NCI-H2171 (cell line): ENCODE measurements at regions not wholly inside any gene's neighbourhood (a gene's known extent, or its start where the extent isn't known, plus 50 kb on each side); places are given as distances from the start of the nearest gene placed in this dataset.

Experiments used
- DNase-seq: peaks from one replicate; lab custom pipeline; 2025; lab: John Stamatoyannopoulos, UW

DNA sequence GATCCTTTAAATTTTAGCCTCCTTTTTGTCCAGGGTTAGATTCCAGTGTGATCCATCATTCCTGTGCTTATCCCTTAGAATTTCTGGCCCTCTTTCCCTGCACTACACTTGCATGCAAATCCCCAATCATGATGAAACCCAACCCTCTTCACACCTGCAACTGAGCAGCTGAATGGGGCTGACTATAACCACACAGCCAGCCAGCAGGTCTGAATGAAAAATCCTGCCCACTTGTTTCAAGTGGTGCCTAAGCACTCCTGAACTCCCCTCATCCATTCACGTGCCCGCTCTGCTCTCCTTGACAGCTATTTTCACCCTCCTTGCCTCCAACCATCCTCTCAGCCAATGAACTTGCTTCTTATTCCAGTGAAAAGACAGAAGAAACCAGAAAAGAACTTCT, 80.5 kb upstream of the AFF3 start:
- no peak for DNase-seq

DNA sequence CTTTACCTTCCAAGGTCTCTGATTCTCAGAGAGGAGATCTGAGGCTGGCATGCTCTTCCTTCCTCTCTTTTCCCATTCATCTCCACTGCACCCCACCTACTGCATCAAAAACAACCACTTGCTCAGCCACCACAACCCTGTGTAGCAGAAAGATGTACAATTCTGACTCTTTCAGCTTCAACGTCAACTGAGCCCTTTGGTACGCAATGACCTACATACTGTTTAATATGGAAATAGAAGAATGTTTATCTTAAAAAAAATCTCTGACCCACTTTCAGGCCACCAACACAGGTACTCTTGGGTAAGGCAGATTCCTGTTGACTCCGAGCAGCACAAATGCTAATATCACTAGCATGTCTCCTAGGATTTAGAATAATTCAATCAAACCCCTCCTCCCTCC, 76.2 kb upstream of the AFF3 start:
- no peak for DNase-seq

GRCh38 chr2:100217323-100217722, 74.9 kb upstream of the AFF3 start:
- DNase-seq, result no peak

- no peak for DNase-seq
Measured at GRCh38 chr2:100216015-100216414, 73.6 kb upstream of the AFF3 start.

GRCh38 chr2:100215371-100215770, 73.0 kb upstream of the AFF3 start:
- DNase-seq, result no peak

- no peak for DNase-seq
Measured at GRCh38 chr2:100214265-100214971, 72.0 kb upstream of the AFF3 start.

GRCh38 chr2:100213595-100213994, 71.2 kb upstream of the AFF3 start:
- no peak for DNase-seq

GRCh38 chr2:100212850-100213249, 70.5 kb upstream of the AFF3 start:
- no peak for DNase-seq

GRCh38 chr2:100211521-100211920, 69.1 kb upstream of the AFF3 start:
- DNase-seq, result no peak

GRCh38 chr2:100208141-100208770, 65.9 kb upstream of the AFF3 start:
- DNase-seq, result no peak

GRCh38 chr2:100207411-100207885, 65.1 kb upstream of the AFF3 start:
- DNase-seq, result no peak

DNA sequence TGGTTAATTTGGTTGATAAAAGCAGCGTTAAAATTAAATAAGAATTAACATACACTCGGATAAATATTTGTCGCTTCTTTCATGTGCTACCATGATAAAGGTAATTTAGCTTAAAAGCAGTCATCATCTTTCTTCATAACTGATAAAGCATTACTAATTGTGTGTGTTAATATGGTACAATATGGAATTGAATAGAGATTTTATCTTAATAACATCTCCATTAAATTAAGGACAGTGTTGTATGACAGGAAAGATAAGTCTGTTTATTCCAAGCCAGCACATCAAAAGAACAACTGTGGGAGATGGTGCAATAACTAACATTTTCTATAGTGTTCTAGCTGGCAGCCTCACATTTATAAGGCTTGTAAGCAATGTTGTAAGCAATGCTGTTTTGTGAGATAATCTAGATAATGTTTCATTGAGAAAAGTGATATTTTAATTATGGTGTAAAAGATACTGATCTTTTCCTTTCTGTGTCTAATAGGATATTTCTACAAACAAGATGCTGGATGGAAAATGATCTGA, 64.4 kb upstream of the AFF3 start:
- no peak for DNase-seq

DNA sequence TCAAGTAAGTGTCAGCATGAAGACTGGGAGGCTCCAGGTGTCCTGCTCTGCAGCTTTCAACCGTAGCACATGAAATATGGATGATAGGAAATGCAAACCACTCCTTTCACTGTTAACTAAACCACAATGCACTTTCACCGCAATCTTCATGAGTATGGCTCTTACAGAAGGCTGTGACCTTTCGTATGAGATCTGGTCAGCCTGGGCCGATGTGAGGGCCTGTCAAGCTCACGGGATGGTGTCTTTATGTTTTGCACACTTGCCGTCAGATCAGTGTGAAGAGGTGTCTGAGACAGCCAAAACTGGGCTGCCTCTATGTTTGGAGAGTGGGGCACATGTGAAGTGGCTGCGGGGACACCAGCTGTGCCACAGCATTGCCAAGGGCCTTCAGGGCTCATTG, 62.8 kb upstream of the AFF3 start:
- DNase-seq, result no peak

DNA sequence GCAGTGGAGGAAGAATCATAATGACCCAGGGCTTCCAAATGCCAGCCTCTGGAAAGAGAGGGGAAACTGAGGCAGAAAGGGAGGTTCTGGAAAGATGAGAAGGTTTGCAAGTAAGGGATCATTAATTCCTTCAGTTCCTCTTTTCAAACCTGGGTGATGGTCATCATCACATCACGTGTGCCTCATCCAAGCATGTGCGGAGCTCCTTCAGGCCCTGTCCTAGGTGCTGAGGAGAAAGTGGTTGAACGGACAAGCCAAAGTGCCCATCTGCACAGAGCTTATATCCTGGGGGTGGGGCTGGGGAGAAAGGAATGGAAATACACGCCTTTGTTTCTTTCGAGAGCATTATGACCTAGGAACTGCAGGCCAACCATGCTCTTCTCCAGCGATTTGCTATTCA, 60.2 kb upstream of the AFF3 start:
- DNase-seq, result no peak

GRCh38 chr2:100200985-100201384, 58.6 kb upstream of the AFF3 start:
- no peak for DNase-seq

GRCh38 chr2:100199421-100199820, 57.0 kb upstream of the AFF3 start:
- no peak for DNase-seq

DNA sequence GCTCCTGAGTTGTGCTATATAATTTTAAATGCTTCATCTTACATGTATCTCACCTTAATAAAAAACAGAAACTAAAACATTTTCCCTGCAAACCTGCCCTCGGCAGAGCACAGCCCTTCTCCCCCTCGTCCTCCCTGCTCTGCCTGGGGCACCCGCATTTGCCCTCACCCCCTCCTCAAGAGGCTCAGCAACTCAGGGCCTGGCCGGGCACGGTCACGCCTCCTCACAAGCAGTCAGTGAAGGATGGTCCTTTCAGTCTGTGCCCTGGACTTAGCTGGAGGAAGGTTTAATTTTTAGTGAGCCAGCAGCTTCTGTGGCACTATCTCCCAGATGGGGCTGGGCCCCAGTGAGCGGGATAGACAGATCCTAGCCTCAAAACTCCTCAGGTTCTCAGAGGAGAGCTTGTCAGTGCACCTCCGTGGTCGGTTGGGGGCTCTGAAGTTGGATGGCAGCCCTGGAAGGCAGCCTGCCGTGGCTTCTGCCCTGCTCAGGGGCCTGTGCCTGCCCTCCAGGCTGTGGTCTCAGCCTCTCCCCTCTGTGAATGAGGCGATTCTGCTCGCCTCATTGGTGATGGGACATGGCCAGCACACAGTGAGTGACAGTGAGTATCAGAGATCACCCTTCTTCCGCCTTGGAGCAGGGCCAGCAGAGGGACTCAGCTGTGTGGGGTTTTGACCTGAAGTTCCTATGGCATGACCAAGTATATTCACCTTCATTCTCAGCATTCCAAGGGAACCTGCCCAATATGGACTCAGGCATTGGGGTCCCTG, 56.3 kb upstream of the AFF3 start:
- no peak for DNase-seq

DNA sequence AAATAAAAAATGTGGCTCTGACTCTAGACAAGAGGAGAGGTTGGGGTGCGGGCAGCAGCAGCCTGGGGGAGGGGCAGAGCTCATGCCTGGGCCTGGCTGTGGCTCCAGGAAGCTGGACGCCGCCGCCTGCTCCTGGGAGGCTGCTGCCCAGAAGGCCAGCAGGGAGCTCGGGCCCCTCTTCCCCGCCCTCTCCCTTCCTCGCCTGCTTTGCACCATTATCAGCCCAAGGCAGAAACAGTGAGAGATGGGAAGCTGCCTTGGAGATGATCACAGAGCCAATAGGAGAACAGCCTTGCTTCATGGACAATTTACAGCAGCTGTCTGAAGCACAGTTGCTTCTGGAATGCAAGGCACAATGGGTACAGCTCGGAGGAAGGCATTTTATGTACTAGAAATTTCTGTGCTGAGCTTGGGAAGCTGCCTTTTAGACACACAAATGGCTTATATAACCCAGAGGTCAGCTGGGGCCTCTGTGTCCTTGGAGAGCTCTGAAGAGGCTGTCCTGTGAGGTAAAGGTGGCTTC, 55.3 kb upstream of the AFF3 start:
- no peak for DNase-seq

GRCh38 chr2:100196786-100197494, 54.5 kb upstream of the AFF3 start:
- DNase-seq, result no peak

DNA sequence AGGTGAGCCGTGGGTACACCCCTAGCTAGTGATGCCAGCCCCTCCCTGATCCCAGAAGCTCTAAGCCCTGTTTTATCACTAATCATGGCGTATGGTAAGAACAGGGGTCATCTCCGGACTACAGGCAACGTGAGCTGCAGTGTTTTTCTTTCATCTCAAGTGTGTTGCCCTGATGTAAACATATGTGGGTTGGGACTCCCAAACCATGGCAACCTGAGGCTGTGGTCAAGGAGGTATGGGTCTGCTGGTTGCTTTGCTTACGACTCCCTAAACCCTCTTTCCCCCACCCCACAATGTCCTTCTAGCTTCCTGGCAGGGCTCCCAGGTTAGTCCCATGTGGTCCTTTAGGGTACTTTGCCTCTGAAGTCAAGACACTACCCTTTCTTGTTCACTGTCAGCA, 53.6 kb upstream of the AFF3 start:
- no peak for DNase-seq

- peak; percentile 30 for DNase-seq
Measured at GRCh38 chr2:100194951-100195350, 52.6 kb upstream of the AFF3 start.

- no peak for DNase-seq
Measured at GRCh38 chr2:100193291-100193710, 50.9 kb upstream of the AFF3 start.
